GM21423 (cell line): ENCODE measurements at regions not wholly inside any gene's neighbourhood (a gene's known extent, or its start where the extent isn't known, plus 50 kb on each side); places are given as distances from the start of the nearest gene placed in this dataset.

Experiments
- ATAC-seq: cut with Tn5 transposase; IDR thresholded peaks from one replicate; pipeline ENCODE4 v1.9.1; 2021; ENCODE audit warnings: mild to moderate bottlenecking, moderate library complexity; ENCODE audit not compliant: unreplicated experiment

GRCh38 chr10:52644373-52645186, 128.0 kb downstream of the MBL2 start:
- ATAC-seq: peak; percentile 73

GRCh38 chr10:52645187-52645758, 127.3 kb downstream of the MBL2 start:
- ATAC-seq: no peak

GRCh38 chr10:52649511-52649910, 123.1 kb downstream of the MBL2 start:
- no peak for ATAC-seq

GRCh38 chr10:52650873-52651272, 121.7 kb downstream of the MBL2 start:
- ATAC-seq: no peak

- no peak for ATAC-seq
Observed at GRCh38 chr10:52651293-52651692, 121.3 kb downstream of the MBL2 start.

GRCh38 chr10:52652431-52653262, 119.9 kb downstream of the MBL2 start:
- no peak for ATAC-seq

- no peak for ATAC-seq
Observed at GRCh38 chr10:52653263-52653909, 119.2 kb downstream of the MBL2 start.

- ATAC-seq: no peak
Observed at GRCh38 chr10:52654201-52654600, 118.4 kb downstream of the MBL2 start.

GRCh38 chr10:52658112-52658511, 114.5 kb downstream of the MBL2 start:
- ATAC-seq: no peak

GRCh38 chr10:52659085-52659484, 113.5 kb downstream of the MBL2 start:
- ATAC-seq: no peak

- ATAC-seq: no peak
Observed at GRCh38 chr10:52662256-52662655, 110.3 kb downstream of the MBL2 start.

GRCh38 chr10:52663161-52663560, 109.4 kb downstream of the MBL2 start:
- no peak for ATAC-seq

GRCh38 chr10:52664629-52665028, 108.0 kb downstream of the MBL2 start:
- ATAC-seq: no peak

- no peak for ATAC-seq
Observed at GRCh38 chr10:52665821-52666220, 106.8 kb downstream of the MBL2 start.

GRCh38 chr10:52666931-52667330, 105.7 kb downstream of the MBL2 start:
- ATAC-seq: no peak

- ATAC-seq: no peak
Observed at GRCh38 chr10:52668024-52668423, 104.6 kb downstream of the MBL2 start.

- ATAC-seq: no peak
Observed at GRCh38 chr10:52672880-52673279, 99.7 kb downstream of the MBL2 start.

- ATAC-seq: no peak
Observed at GRCh38 chr10:52673468-52673867, 99.1 kb downstream of the MBL2 start.

GRCh38 chr10:52674474-52674873, 98.1 kb downstream of the MBL2 start:
- ATAC-seq: no peak

GRCh38 chr10:52677086-52677485, 95.5 kb downstream of the MBL2 start:
- no peak for ATAC-seq

- ATAC-seq: no peak
Observed at GRCh38 chr10:52678611-52679010, 94.0 kb downstream of the MBL2 start.
